ENCODE measurements at regions not wholly inside any gene's neighbourhood (a gene's known extent, or its start where the extent isn't known, plus 50 kb on each side); places are given as distances from the start of the nearest gene placed in this dataset.

GRCh38 chr3:59254433-59254832 lies 204.6 kb upstream of the CFAP20DC start:
- no peak for TF ChIP-seq CTCF (IDR thresholded peaks at IDR 0.05; ENCODE audit: insufficient read depth, low read depth, low read length)
- TF ChIP-seq EZH2 (IDR thresholded peaks at IDR 0.05; ENCODE audit: insufficient read depth, low read length), result no peak
